Testis (tissue), 2 donors: ENCODE measurements at regions not wholly inside any gene's neighbourhood (a gene's known extent, or its start where the extent isn't known, plus 50 kb on each side); places are given as distances from the start of the nearest gene placed in this dataset.

Experiments used
- POLR2A ChIP-seq: fragments of 450-650 bp; IDR thresholded peaks from one replicate; pipeline ENCODE4 v1.6.1; 2017; ENCODE audit warnings: antibody characterized with exemption, mild to moderate bottlenecking, moderate library complexity
- TF ChIP-seq, protein P1 (sequence below), 3 experiments: fragments of 450-650 bp in 2 of 3; fragments of 200-600 bp in 1 of 3; sonication (generic) in 1 of 3; IDR thresholded peaks; one replicate each; pipeline ENCODE4 v1.5.1; 2016 to 2019; ENCODE audit warnings: antibody characterized with exemption in 3 of 3, mild to moderate bottlenecking in 2 of 3, moderate library complexity in 1 of 3

DNA sequence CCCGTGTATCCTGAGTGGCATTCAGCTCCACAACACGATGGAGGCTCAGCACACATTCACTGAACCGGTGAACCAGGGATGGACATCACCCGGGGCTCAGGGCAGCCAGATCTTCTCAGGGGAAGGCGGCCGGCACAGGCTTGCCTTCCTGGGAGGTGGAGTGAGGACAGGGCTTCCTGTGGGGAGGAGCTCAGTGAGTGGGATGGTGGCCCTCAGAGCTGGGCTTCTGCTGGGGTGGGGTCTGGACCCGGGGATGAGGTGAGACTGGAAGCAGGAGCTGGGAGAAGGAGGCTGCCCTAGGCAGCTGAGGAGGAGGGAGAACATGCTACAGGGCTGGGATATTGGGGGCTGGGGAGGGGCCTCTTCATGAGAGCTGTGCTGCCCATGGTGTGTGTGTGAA, 58.5 kb upstream of the PRR23E start:
- TF ChIP-seq, protein P1, sequence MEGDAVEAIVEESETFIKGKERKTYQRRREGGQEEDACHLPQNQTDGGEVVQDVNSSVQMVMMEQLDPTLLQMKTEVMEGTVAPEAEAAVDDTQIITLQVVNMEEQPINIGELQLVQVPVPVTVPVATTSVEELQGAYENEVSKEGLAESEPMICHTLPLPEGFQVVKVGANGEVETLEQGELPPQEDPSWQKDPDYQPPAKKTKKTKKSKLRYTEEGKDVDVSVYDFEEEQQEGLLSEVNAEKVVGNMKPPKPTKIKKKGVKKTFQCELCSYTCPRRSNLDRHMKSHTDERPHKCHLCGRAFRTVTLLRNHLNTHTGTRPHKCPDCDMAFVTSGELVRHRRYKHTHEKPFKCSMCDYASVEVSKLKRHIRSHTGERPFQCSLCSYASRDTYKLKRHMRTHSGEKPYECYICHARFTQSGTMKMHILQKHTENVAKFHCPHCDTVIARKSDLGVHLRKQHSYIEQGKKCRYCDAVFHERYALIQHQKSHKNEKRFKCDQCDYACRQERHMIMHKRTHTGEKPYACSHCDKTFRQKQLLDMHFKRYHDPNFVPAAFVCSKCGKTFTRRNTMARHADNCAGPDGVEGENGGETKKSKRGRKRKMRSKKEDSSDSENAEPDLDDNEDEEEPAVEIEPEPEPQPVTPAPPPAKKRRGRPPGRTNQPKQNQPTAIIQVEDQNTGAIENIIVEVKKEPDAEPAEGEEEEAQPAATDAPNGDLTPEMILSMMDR (IDR thresholded peaks at IDR 0.05): no peak
- no peak for TF ChIP-seq POLR2A
